GM21723 (cell line): ENCODE measurements at regions not wholly inside any gene's neighbourhood (a gene's known extent, or its start where the extent isn't known, plus 50 kb on each side); places are given as distances from the start of the nearest gene placed in this dataset.
"Not testable (repeated sequence)": the region's sequence is repeated elsewhere in the genome, so short reads cannot be mapped to it uniquely, and the experiment has no call there.

ENCODE experiments used
- ATAC-seq: cut with Tn5 transposase; IDR thresholded peaks from one replicate; pipeline ENCODE4 v1.9.1; 2021; ENCODE audit warnings: mild to moderate bottlenecking, moderate library complexity; ENCODE audit not compliant: unreplicated experiment

GRCh38 chr14:27536748-27537147 is 938.9 kb upstream of the NOVA1 start:
- no peak for ATAC-seq

GRCh38 chr14:27546111-27546510 is 948.3 kb upstream of the NOVA1 start:
- no peak for ATAC-seq

GRCh38 chr14:27553790-27554189 is 956.0 kb upstream of the NOVA1 start:
- ATAC-seq, result no peak

- no peak for ATAC-seq
Measured at GRCh38 chr14:27557445-27557844, 959.6 kb upstream of the NOVA1 start.

GRCh38 chr14:27559848-27560247 is 962.0 kb upstream of the NOVA1 start:
- no peak for ATAC-seq

DNA sequence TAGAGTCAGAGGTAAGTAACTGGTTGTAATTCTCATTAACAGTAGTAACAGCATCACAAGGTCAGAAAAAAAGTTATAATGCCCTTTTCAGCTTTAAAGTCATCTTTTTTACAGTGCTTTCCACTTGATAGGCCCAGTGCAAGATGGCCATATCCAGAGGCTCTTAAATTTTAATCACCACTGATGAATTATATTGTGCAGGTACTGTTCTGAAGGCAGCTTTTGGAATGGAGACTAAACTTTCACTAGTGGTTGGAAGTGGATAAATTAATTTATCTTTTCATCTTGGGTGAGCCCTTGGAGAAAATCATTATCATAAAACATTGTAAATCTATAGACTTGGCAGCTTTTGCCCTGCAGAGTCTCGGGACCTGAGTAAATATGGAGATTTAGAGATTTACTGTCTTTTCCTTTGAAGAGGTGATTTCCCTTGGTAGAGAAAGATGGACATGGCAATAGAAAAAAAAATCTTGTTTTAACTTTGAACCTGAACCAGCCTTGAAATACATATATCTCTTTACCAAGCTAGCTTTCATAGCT is 969.1 kb upstream of the NOVA1 start:
- ATAC-seq, result no peak

DNA sequence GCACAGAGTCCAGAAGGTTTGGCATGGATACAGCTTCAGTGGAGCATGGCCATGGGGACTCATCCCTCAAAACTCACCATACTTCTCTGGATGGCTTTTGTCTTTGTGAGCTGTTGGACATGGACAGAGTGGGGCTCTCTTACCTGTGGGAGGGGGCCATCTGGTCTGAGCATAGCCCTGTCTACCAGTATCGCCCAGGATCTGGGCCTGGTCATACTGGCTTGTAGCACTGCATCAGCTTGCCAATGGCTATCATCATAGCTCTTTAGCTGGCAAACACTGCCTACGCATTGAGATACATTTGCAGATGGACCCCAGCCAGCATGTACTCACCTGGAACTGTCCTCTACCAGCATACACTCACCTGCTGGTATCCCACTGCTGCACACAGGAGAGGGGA is 975.2 kb upstream of the NOVA1 start:
- ATAC-seq, result no peak

DNA sequence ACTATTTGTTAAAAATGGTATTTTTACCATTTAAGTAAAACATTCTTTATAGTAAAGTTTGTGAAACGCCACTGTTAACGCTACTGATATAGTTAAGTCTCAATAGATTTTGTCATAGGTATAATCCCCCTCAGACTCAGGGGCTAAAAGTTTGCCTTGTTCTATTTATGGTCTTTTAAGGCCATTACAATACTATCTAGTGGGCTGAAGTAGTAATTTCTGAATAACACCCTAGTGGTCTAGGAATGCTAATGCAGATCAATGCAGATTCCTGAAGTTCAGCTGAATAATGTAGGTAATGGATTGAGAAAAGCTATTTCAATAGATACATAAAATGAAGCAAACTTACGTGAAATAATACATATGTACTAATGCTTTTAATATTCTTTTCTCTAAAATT is 989.3 kb upstream of the NOVA1 start:
- ATAC-seq, result no peak

- no peak for ATAC-seq
Measured at GRCh38 chr14:27605282-27605681, 1007.4 kb upstream of the NOVA1 start.

DNA sequence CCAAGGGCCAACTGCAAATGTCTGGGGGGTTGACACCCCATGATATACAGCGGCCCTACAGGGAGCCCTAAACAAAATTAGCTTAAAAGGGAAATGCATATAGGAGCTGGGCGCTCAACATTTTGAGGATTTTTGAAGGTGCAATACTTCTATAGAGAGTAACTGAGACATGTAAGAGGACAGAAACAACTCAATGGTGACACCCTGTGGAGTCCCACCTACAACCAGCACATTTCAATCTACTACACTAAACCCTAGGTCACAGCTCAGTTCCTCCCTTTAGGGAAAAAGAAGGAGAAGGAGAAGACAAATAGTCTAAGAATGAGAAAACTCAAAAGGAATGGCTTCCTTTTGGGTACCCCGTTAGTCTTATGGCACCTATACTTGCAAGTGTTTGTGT is 1010.5 kb upstream of the NOVA1 start:
- no peak for ATAC-seq

GRCh38 chr14:27612121-27612520 is 1014.3 kb upstream of the NOVA1 start:
- ATAC-seq, result no peak

- no peak for ATAC-seq
Measured at GRCh38 chr14:27613102-27613501, 1015.3 kb upstream of the NOVA1 start.

DNA sequence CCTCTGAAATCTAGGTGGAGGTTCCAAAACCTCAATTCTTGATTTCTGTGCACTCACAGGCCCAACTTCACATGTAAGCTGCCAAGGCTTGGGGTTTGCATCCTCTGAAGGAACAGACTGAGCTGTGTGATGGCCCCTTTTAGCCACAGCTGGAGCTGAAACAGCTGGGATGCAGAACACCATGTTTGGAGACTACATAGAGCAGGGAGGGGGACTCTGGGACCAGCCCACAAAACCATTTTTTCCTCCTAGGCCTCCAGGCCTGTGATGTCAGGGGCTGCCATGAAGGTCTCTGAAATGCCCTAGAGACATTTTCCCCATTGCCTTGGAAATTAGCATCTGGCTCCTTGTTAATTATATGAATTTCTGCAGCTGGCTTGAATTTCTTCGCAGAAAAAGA is 1025.9 kb upstream of the NOVA1 start:
- ATAC-seq, result no peak

DNA sequence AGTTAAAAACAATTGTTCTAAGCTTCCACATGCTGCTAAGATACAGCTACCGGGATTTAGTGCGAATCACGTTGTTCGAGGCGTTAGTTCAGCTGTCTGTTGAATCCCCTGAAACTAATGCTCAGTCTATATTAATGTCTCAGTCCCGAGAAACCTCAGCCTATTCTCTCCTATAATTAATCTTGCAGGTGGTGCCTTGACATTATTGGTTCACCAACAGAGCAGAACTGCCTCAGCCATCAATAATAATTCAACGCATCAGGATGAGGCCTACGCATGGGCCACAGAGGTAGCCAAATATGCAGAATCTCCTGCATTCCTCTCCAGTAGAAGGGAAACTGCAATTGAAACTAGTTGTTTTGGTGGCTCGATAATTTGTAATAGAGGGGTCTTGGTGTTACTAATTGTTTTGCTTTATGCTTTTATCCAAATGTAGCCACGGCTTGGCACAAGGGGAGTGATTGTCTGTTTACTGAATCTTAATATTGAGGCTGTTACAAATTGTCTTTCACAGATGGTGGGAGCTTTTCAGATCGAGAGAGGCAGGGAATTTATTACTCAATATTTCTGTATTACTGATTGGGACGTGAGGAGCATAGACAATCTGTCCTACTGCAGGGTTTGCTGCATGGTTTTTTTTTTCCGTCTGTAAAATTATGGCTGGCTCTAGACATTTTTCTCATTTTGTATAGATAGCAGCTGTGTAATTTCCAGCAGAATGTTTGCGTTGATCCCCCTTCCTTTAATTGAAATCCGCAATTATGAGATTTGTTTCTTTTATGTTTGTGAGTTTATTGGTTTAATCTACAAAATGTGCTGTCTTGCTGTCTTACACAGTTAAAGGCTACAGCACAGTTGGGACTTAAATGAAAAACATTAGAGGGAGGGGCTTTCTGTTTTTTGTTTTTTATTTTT is 1036.5 kb upstream of the NOVA1 start:
- ATAC-seq, result no peak

DNA sequence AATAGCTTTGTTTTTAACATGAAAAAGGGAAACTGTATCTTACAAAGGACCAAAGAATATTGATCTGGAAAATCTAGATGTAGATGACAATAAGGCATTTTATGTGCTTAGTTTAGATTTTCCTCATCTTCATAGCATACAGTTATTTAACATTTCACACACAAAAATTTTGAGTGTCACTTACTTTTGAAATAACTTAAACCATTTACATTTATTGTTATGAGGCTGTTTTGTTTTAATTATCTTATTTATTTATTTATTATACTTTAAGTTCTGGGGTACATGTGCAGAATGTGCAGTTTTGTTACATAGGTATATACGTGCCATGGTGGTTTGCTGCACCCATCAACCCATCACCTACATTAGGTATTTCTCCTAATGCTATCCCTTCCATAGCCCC is 1042.9 kb upstream of the NOVA1 start:
- not testable (repeated sequence) for ATAC-seq

GRCh38 chr14:27642251-27642866 is 1044.5 kb upstream of the NOVA1 start:
- no peak for ATAC-seq

- ATAC-seq, result no peak
Measured at GRCh38 chr14:27660683-27661082, 1062.8 kb upstream of the NOVA1 start.

- no peak for ATAC-seq
Measured at GRCh38 chr14:27668531-27668930, 1070.7 kb upstream of the NOVA1 start.

DNA sequence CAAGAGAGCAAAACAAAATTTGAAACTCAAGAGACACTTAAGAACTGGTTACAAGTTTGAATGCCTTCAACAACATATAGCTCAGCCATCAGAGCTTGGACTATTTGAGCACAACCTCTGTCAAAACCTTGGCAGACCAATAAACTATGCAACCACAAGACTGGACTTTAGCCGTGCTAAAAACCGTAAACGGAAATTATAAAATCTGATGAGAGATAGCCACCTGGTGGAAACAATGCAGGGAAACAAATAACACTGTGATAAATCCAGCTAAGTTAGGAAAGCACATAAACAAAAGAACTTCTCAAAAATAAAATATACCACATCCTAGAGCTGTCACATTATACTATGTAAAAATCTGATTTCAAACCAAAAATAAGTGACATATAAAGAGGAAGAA is 1074.2 kb upstream of the NOVA1 start:
- ATAC-seq, result no peak

- ATAC-seq, result not testable (repeated sequence)
Measured at GRCh38 chr14:27672811-27673737, 1075.2 kb upstream of the NOVA1 start.

GRCh38 chr14:27686137-27686536 is 1080.5 kb upstream of the FOXG1 start:
- ATAC-seq, result no peak
